ENCODE measurements at regions not wholly inside any gene's neighbourhood (a gene's known extent, or its start where the extent isn't known, plus 50 kb on each side); places are given as distances from the start of the nearest gene placed in this dataset.
"Not testable (repeated sequence)": the region's sequence is repeated elsewhere in the genome, so short reads cannot be mapped to it uniquely, and the experiment has no call there.

DNA sequence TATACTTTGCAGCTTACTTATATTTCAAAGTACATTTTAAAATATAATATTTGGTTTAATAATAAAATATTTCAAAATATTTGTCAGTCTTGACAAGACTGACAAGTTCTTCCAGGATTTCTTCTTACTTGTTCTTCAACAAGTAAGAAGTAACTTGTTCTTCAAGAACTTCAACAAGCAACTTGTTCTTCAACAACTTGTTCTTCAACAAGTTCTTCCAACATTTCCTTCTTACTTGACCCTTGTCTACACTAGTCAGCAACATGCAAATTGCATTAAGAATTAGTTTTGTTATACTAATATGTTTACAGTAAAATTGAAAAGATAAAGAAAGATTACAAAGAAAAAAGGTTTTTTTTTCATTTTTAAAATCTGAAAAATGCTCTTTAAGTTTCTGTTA lies 731.7 kb downstream of the NSUN3 start:
- in situ Hi-C loops (cut with MboI; ENCODE audit: low sequenced_read_pairs, unreplicated experiment): no loop called here
- TF ChIP-seq, protein P1, sequence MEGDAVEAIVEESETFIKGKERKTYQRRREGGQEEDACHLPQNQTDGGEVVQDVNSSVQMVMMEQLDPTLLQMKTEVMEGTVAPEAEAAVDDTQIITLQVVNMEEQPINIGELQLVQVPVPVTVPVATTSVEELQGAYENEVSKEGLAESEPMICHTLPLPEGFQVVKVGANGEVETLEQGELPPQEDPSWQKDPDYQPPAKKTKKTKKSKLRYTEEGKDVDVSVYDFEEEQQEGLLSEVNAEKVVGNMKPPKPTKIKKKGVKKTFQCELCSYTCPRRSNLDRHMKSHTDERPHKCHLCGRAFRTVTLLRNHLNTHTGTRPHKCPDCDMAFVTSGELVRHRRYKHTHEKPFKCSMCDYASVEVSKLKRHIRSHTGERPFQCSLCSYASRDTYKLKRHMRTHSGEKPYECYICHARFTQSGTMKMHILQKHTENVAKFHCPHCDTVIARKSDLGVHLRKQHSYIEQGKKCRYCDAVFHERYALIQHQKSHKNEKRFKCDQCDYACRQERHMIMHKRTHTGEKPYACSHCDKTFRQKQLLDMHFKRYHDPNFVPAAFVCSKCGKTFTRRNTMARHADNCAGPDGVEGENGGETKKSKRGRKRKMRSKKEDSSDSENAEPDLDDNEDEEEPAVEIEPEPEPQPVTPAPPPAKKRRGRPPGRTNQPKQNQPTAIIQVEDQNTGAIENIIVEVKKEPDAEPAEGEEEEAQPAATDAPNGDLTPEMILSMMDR (IDR thresholded peaks at IDR 0.05; ENCODE audit: borderline replicate concordance, control extremely low read depth, extremely low read depth, insufficient read depth, missing control alignments): no peak

GRCh38 chr3:94799420-94800060 lies 736.7 kb downstream of the NSUN3 start:
- no peak for DNase-seq (ENCODE audit: low spot score)
- in situ Hi-C loops (cut with MboI; ENCODE audit: low sequenced_read_pairs, unreplicated experiment): no loop called here
- TF ChIP-seq, protein P1 (IDR thresholded peaks at IDR 0.05; ENCODE audit: borderline replicate concordance, control extremely low read depth, extremely low read depth, insufficient read depth, missing control alignments): no peak

More for the DNA sequence above, 731.7 kb downstream of the NSUN3 start:
- DNase-seq (ENCODE audit: low spot score): no peak

GRCh38 chr3:94811836-94812235 lies 749.0 kb downstream of the NSUN3 start:
- TF ChIP-seq, protein P1 (IDR thresholded peaks at IDR 0.05; ENCODE audit: borderline replicate concordance, control extremely low read depth, extremely low read depth, insufficient read depth, missing control alignments): no peak
- in situ Hi-C loops (cut with MboI; ENCODE audit: low sequenced_read_pairs, unreplicated experiment): no loop called here
- DNase-seq (ENCODE audit: low spot score): no peak

DNA sequence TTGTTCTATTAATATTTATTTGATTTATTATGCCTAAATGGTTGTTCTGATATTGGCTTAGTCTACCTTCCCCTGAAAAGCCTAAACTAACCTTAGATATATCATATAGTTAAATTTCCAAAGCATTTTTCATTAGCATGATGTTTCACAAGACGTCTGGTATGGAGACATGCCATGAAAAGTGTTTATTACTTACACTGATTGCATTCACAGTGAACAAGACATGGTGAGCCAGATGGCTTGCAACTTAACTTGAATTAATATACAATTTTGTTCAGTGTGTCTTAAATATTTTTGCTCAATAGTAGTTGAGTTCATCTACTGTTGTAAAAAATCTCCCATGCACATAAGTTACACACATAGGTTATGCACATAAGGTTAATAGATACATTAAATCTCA lies 758.4 kb downstream of the NSUN3 start:
- DNase-seq (ENCODE audit: low spot score): no peak
- in situ Hi-C loops (cut with MboI; ENCODE audit: low sequenced_read_pairs, unreplicated experiment): no loop called here

GRCh38 chr3:94822298-94822697 lies 759.4 kb downstream of the NSUN3 start:
- no peak for DNase-seq (ENCODE audit: low spot score)
- TF ChIP-seq, protein P1 (IDR thresholded peaks at IDR 0.05; ENCODE audit: borderline replicate concordance, control extremely low read depth, extremely low read depth, insufficient read depth, missing control alignments): no peak
- in situ Hi-C loops (cut with MboI; ENCODE audit: low sequenced_read_pairs, unreplicated experiment): no loop called here

More for the DNA sequence above, 758.4 kb downstream of the NSUN3 start:
- TF ChIP-seq, protein P1 (IDR thresholded peaks at IDR 0.05; ENCODE audit: borderline replicate concordance, control extremely low read depth, extremely low read depth, insufficient read depth, missing control alignments): no peak

DNA sequence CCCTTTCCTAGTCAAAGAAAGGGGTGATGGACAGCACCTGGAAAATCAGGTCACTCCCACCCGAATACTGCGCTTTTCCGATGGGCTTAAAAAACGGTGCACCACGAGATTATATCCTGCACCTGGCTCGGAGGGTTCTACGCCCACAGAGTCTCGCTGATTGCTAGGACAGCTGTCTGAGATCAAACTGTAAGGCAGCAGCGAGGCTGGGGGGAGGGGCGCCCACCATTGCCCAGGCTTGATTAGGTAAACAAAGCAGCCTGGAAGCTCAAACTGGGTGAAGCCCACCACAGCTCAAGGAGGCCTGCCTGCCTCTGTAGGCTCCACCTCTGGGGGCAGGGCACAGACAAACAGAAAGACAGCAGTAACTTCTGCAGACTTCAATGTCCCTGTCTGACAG lies 783.4 kb downstream of the NSUN3 start:
- DNase-seq (ENCODE audit: low spot score); in situ Hi-C loops (cut with MboI; ENCODE audit: low sequenced_read_pairs, unreplicated experiment): not testable (repeated sequence)

DNA sequence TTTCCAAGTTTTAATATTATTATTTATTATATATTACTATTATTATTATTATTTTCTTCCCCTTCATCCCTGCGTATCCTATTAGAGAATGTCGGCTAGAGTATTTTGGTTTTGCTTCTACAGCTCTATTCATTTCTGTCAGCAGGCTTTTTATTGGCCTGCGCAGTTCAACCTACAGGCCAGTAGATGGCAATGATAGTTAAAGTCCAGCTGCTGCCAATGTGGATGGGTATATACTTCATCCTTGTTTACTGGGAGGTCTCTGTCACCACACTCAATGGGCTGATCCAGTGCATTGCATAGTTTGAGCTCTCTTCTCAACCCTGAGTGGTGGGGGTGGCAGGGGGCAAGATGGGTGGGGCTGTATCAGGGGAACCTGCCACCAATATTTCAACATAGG lies 799.8 kb downstream of the NSUN3 start:
- TF ChIP-seq, protein P1 (IDR thresholded peaks at IDR 0.05; ENCODE audit: borderline replicate concordance, control extremely low read depth, extremely low read depth, insufficient read depth, missing control alignments): no peak
- peak; percentile 9 for DNase-seq (ENCODE audit: low spot score)
- in situ Hi-C loops (cut with MboI; ENCODE audit: low sequenced_read_pairs, unreplicated experiment): no loop called here
